Activated naive CD4-positive, alpha-beta T cell treated with anti-CD3 and anti-CD28 coated beads, Interleukin-2, amount 50 U/mL, for 24 hours (primary cell): ENCODE measurements at regions not wholly inside any gene's neighbourhood (a gene's known extent, or its start where the extent isn't known, plus 50 kb on each side); places are given as distances from the start of the nearest gene placed in this dataset.
"Not testable (repeated sequence)": the region's sequence is repeated elsewhere in the genome, so short reads cannot be mapped to it uniquely, and the experiment has no call there.

Source experiments
- H3K27ac Mint-ChIP-seq: one replicate; pipeline ENCODE4 v1.8.0; 2021; ENCODE audit warnings: mild to moderate bottlenecking, mixed read lengths
- H3K27me3 Mint-ChIP-seq: one replicate; pipeline ENCODE4 v1.8.0; 2021; ENCODE audit warnings: mixed read lengths
- H3K36me3 Mint-ChIP-seq: one replicate; pipeline ENCODE4 v1.8.0; 2021; ENCODE audit warnings: mixed read lengths
- H3K4me1 Mint-ChIP-seq: one replicate; pipeline ENCODE4 v1.8.0; 2021; ENCODE audit warnings: mixed read lengths
- H3K4me3 Mint-ChIP-seq: one replicate; pipeline ENCODE4 v1.8.0; 2021; ENCODE audit warnings: mild to moderate bottlenecking, mixed read lengths
- H3K9me3 Mint-ChIP-seq: one replicate; pipeline ENCODE4 v1.8.0; 2021; ENCODE audit warnings: mixed read lengths

- Mint-ChIP-seq H3K4me1 (no peaks in the 10 kb centered on the region), H3K27me3 (no peaks in the 10 kb centered on the region), H3K36me3 (no peaks in the 10 kb centered on the region), H3K27ac (no peak overlapping the region), H3K9me3 (no peaks in the 10 kb centered on the region), H3K4me3 (no peak overlapping the region)
Observed at GRCh38 chr16:14384745-14385144, 245.3 kb downstream of the PARN start.

GRCh38 chr16:14383844-14384243, 246.2 kb downstream of the PARN start:
- H3K36me3 Mint-ChIP-seq, H3K4me1 Mint-ChIP-seq, H3K27ac Mint-ChIP-seq, H3K9me3 Mint-ChIP-seq, H3K27me3 Mint-ChIP-seq, H3K4me3 Mint-ChIP-seq: not testable (repeated sequence)

GRCh38 chr16:14378689-14379467, 251.2 kb downstream of the PARN start:
- Mint-ChIP-seq H3K9me3 (no peaks in the 10 kb centered on the region), H3K4me3 (no peak overlapping the region), H3K27me3 (no peaks in the 10 kb centered on the region), H3K4me1 (no peaks in the 10 kb centered on the region), H3K36me3 (no peaks in the 10 kb centered on the region), H3K27ac (no peak overlapping the region)

- no peak overlapping the region for H3K4me3 Mint-ChIP-seq
- H3K9me3 Mint-ChIP-seq: no peaks in the 10 kb centered on the region
- H3K27ac Mint-ChIP-seq: no peak overlapping the region
- H3K36me3 Mint-ChIP-seq: no peaks in the 10 kb centered on the region
- H3K27me3 Mint-ChIP-seq: no peaks in the 10 kb centered on the region
- no peaks in the 10 kb centered on the region for H3K4me1 Mint-ChIP-seq
Observed at GRCh38 chr16:14378131-14378551, 251.9 kb downstream of the PARN start.

- H3K27ac Mint-ChIP-seq: no peak overlapping the region
- H3K9me3 Mint-ChIP-seq: no peaks in the 10 kb centered on the region
- H3K36me3 Mint-ChIP-seq: no peaks in the 10 kb centered on the region
- H3K4me1 Mint-ChIP-seq: no peaks in the 10 kb centered on the region
- H3K4me3 Mint-ChIP-seq: no peak overlapping the region
- H3K27me3 Mint-ChIP-seq: no peaks in the 10 kb centered on the region
Observed at GRCh38 chr16:14377326-14377725, 252.7 kb downstream of the PARN start.

GRCh38 chr16:14375132-14375491, 254.9 kb downstream of the PARN start:
- no peaks in the 10 kb centered on the region for H3K27me3 Mint-ChIP-seq
- H3K9me3 Mint-ChIP-seq: no peaks in the 10 kb centered on the region
- no peak overlapping the region for H3K4me3 Mint-ChIP-seq
- H3K36me3 Mint-ChIP-seq: no peaks in the 10 kb centered on the region
- H3K27ac Mint-ChIP-seq: no peak overlapping the region
- no peaks in the 10 kb centered on the region for H3K4me1 Mint-ChIP-seq

- H3K36me3 Mint-ChIP-seq: no peaks in the 10 kb centered on the region
- H3K4me3 Mint-ChIP-seq: no peak overlapping the region
- no peak overlapping the region for H3K27ac Mint-ChIP-seq
- H3K9me3 Mint-ChIP-seq: no peaks in the 10 kb centered on the region
- no peaks in the 10 kb centered on the region for H3K27me3 Mint-ChIP-seq
- H3K4me1 Mint-ChIP-seq: no peaks in the 10 kb centered on the region
Observed at GRCh38 chr16:14374451-14375131, 255.5 kb downstream of the PARN start.

GRCh38 chr16:14373896-14374295, 256.2 kb downstream of the PARN start:
- no peaks in the 10 kb centered on the region for H3K27me3 Mint-ChIP-seq
- H3K4me1 Mint-ChIP-seq: no peaks in the 10 kb centered on the region
- H3K4me3 Mint-ChIP-seq: no peak overlapping the region
- H3K9me3 Mint-ChIP-seq: no peaks in the 10 kb centered on the region
- no peak overlapping the region for H3K27ac Mint-ChIP-seq
- no peaks in the 10 kb centered on the region for H3K36me3 Mint-ChIP-seq

GRCh38 chr16:14373406-14373805, 256.7 kb downstream of the PARN start:
- no peak overlapping the region for H3K4me3 Mint-ChIP-seq
- H3K36me3 Mint-ChIP-seq: no peaks in the 10 kb centered on the region
- no peaks in the 10 kb centered on the region for H3K4me1 Mint-ChIP-seq

GRCh38 chr16:14372471-14372870, 257.6 kb downstream of the PARN start:
- Mint-ChIP-seq H3K36me3 (no peaks in the 10 kb centered on the region), H3K4me3 (no peak overlapping the region), H3K27me3 (no peaks in the 10 kb centered on the region), H3K27ac (no peak overlapping the region), H3K4me1 (no peaks in the 10 kb centered on the region), H3K9me3 (no peaks in the 10 kb centered on the region)

More at GRCh38 chr16:14373406-14373805, 256.7 kb downstream of the PARN start:
- no peaks in the 10 kb centered on the region for H3K9me3 Mint-ChIP-seq
- no peaks in the 10 kb centered on the region for H3K27me3 Mint-ChIP-seq
- no peak overlapping the region for H3K27ac Mint-ChIP-seq

- no peaks in the 10 kb centered on the region for H3K4me1 Mint-ChIP-seq
- no peaks in the 10 kb centered on the region for H3K9me3 Mint-ChIP-seq
- no peaks in the 10 kb centered on the region for H3K27me3 Mint-ChIP-seq
- no peaks in the 10 kb centered on the region for H3K36me3 Mint-ChIP-seq
- H3K27ac Mint-ChIP-seq: no peak overlapping the region
- H3K4me3 Mint-ChIP-seq: no peak overlapping the region
Observed at GRCh38 chr16:14371778-14372431, 258.2 kb downstream of the PARN start.

GRCh38 chr16:14370736-14371234, 259.3 kb downstream of the PARN start:
- Mint-ChIP-seq H3K27me3 (no peaks in the 10 kb centered on the region), H3K4me3 (no peak overlapping the region), H3K4me1 (no peaks in the 10 kb centered on the region), H3K9me3 (no peaks in the 10 kb centered on the region), H3K36me3 (no peaks in the 10 kb centered on the region), H3K27ac (no peak overlapping the region)

GRCh38 chr16:14369734-14370598, 260.1 kb downstream of the PARN start:
- H3K36me3 Mint-ChIP-seq: no peaks in the 10 kb centered on the region
- no peaks in the 10 kb centered on the region for H3K4me1 Mint-ChIP-seq
- no peaks in the 10 kb centered on the region for H3K9me3 Mint-ChIP-seq
- H3K4me3 Mint-ChIP-seq: no peak overlapping the region
- no peaks in the 10 kb centered on the region for H3K27me3 Mint-ChIP-seq
- no peak overlapping the region for H3K27ac Mint-ChIP-seq

- Mint-ChIP-seq H3K36me3 (no peaks in the 10 kb centered on the region), H3K4me3 (no peak overlapping the region), H3K27ac (no peak overlapping the region), H3K4me1 (no peaks in the 10 kb centered on the region), H3K27me3 (no peaks in the 10 kb centered on the region), H3K9me3 (no peaks in the 10 kb centered on the region)
Observed at GRCh38 chr16:14368399-14368798, 261.7 kb downstream of the PARN start.

- Mint-ChIP-seq H3K4me1 (no peaks in the 10 kb centered on the region), H3K4me3 (no peak overlapping the region), H3K27ac (no peak overlapping the region), H3K36me3 (no peaks in the 10 kb centered on the region), H3K27me3 (no peaks in the 10 kb centered on the region), H3K9me3 (no peaks in the 10 kb centered on the region)
Observed at GRCh38 chr16:14366974-14367707, 262.9 kb downstream of the PARN start.
